ENCODE measurements at regions not wholly inside any gene's neighbourhood (a gene's known extent, or its start where the extent isn't known, plus 50 kb on each side); places are given as distances from the start of the nearest gene placed in this dataset.

DNA sequence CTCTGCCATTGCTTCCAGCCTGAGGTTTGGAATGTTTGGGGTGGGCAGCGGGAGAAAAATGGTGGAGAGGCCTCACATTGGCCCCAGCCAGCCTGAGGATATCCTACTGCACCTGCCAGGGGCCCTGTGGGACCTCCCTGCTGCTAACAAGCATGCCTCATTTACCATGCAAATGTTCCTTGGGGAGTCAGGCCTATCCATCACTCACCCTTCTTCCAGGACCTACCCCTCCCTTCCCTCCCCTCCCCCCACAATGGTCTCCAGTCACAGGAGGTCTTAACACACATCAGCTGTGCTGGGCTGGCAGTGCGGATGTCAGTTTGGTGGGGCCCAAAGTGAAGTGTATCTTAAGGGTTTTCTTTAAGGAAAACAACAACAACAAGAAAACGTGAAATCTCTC lies 139.2 kb downstream of the SHOX start:
- TF ChIP-seq, protein P1, sequence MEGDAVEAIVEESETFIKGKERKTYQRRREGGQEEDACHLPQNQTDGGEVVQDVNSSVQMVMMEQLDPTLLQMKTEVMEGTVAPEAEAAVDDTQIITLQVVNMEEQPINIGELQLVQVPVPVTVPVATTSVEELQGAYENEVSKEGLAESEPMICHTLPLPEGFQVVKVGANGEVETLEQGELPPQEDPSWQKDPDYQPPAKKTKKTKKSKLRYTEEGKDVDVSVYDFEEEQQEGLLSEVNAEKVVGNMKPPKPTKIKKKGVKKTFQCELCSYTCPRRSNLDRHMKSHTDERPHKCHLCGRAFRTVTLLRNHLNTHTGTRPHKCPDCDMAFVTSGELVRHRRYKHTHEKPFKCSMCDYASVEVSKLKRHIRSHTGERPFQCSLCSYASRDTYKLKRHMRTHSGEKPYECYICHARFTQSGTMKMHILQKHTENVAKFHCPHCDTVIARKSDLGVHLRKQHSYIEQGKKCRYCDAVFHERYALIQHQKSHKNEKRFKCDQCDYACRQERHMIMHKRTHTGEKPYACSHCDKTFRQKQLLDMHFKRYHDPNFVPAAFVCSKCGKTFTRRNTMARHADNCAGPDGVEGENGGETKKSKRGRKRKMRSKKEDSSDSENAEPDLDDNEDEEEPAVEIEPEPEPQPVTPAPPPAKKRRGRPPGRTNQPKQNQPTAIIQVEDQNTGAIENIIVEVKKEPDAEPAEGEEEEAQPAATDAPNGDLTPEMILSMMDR (IDR thresholded peaks at IDR 0.05): no peak
- TF ChIP-seq POLR2A (IDR thresholded peaks at IDR 0.05): no peak
